BE2C (cell line): ENCODE measurements at regions not wholly inside any gene's neighbourhood (a gene's known extent, or its start where the extent isn't known, plus 50 kb on each side); places are given as distances from the start of the nearest gene placed in this dataset.

Experiments
- DNase-seq: peaks from one replicate; pipeline ENCODE4 v3.0.0-alpha.2; 2020
- H3K27me3 ChIP-seq: fragments of 250-450 bp; sonication (Bioruptor Pico); 2 replicates; pipeline ENCODE4 v1.5.1; 2020; ENCODE audit warnings: mild to moderate bottlenecking
- H3K36me3 ChIP-seq: fragments of 250-450 bp; sonication (Bioruptor Pico); 2 replicates; pipeline ENCODE4 v1.5.1; 2020; ENCODE audit warnings: mild to moderate bottlenecking
- H3K4me1 ChIP-seq: fragments of 250-450 bp; sonication (Bioruptor Pico); 2 replicates; pipeline ENCODE4 v1.5.1; 2020
- H3K4me3 ChIP-seq: 2 replicates; pipeline ENCODE4 v1.5.1; 2011; ENCODE audit warnings: low read depth, low read length
- H3K9me3 ChIP-seq: fragments of 250-450 bp; sonication (Bioruptor Pico); 2 replicates; pipeline ENCODE4 v1.5.1; 2020
- TF ChIP-seq, protein P1 (sequence below): IDR thresholded peaks from 2 replicates; pipeline ENCODE4 v1.5.1; 2012; ENCODE audit warnings: mild to moderate bottlenecking, low read depth, low read length

DNA sequence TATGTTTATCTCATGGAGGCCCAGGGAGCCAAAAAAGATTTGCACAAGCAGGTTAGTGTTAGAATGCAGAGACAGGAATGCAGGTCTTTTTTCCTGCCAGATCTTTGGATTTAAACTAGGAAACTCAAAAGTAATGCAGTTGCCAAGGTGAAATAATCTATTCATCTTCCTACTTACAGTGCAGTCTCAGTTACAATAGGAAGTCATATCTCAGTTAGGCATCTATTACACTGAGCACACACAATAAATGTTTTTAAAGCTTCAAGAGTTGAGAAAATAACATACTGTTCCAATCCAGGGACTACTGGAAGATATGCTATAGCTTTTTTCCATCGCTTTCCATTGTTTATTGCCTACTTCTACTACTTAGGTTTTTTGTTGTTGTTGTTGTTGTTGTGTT, 279.3 kb upstream of the E2F7 start:
- no peaks in the 10 kb centered on the region for H3K27me3 ChIP-seq
- no peak for DNase-seq
- no peaks in the 10 kb centered on the region for H3K36me3 ChIP-seq
- no peaks in the 10 kb centered on the region for H3K4me1 ChIP-seq
- TF ChIP-seq, protein P1, sequence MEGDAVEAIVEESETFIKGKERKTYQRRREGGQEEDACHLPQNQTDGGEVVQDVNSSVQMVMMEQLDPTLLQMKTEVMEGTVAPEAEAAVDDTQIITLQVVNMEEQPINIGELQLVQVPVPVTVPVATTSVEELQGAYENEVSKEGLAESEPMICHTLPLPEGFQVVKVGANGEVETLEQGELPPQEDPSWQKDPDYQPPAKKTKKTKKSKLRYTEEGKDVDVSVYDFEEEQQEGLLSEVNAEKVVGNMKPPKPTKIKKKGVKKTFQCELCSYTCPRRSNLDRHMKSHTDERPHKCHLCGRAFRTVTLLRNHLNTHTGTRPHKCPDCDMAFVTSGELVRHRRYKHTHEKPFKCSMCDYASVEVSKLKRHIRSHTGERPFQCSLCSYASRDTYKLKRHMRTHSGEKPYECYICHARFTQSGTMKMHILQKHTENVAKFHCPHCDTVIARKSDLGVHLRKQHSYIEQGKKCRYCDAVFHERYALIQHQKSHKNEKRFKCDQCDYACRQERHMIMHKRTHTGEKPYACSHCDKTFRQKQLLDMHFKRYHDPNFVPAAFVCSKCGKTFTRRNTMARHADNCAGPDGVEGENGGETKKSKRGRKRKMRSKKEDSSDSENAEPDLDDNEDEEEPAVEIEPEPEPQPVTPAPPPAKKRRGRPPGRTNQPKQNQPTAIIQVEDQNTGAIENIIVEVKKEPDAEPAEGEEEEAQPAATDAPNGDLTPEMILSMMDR, result no peak
- H3K4me3 ChIP-seq, result no peak overlapping the region
- H3K9me3 ChIP-seq, result no peaks in the 10 kb centered on the region

DNA sequence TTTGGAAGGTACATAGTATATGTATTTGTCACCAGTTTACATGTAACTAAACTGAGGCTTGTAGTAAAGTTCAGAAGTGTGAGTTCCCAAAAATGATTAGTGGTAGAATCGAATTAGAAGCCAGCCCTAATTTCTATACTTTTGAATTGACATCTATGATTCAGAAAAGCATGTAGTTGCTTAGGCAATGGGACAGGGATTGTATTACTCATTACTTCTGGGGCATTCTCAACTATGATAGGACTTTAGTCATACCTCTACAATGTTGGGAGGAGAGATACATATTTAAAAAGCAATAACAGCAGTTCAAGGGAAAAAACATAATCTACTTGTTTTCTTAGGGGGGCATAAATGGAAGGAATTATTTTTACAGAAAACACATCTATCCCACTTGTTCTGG, 277.9 kb upstream of the E2F7 start:
- Histone ChIP-seq H3K27me3 (no peaks in the 10 kb centered on the region), H3K9me3 (no peaks in the 10 kb centered on the region), H3K4me3 (no peak overlapping the region), H3K36me3 (no peaks in the 10 kb centered on the region), H3K4me1 (no peaks in the 10 kb centered on the region)
- DNase-seq, result no peak
- TF ChIP-seq, protein P1, result no peak

DNA sequence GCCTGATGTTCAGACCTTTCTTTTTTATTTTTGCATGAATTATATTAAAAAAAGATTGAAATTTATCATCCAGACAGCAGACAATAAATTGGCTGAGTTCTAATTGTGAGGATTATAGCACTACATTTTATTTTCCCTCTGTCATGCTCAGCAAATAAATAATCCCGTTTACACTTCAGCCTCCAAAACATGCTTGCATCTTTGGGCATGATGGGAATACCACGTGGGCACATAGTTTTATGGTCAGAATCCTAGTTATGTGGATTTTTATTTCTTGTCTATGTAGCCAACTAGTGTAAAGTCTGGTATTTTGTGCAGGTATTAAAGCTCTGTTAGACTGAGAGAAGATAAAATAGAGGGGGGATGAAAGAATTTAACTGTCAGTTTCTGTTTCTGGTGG, 276.9 kb upstream of the E2F7 start:
- H3K27me3 ChIP-seq, result no peaks in the 10 kb centered on the region
- TF ChIP-seq, protein P1, result no peak
- H3K4me3 ChIP-seq, result no peak overlapping the region
- H3K4me1 ChIP-seq, result no peaks in the 10 kb centered on the region
- DNase-seq, result no peak
- no peaks in the 10 kb centered on the region for H3K9me3 ChIP-seq
- H3K36me3 ChIP-seq, result no peaks in the 10 kb centered on the region

DNA sequence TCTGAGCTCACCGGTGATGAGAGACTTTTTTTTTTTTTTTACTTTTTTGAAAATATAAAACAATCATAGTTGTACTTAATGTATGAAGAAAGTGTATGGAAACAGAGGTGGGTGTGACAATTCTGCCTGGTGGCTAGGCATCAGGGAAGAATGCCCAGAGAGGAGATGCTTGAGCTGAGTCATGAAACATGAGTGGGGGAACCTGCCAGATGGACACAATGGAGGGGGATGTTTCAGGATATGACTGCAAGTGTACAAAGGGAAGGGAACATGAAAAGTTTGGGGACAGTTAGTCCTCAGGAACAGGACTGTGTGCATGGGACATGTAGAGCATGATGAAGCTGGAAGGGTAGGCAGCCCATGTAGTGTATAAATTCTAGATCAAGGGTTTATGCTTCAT, 274.2 kb upstream of the E2F7 start:
- H3K27me3 ChIP-seq, result no peaks in the 10 kb centered on the region
- H3K4me1 ChIP-seq, result no peaks in the 10 kb centered on the region
- no peak overlapping the region for H3K4me3 ChIP-seq
- no peak for DNase-seq
- TF ChIP-seq, protein P1, result no peak
- no peaks in the 10 kb centered on the region for H3K9me3 ChIP-seq
- no peaks in the 10 kb centered on the region for H3K36me3 ChIP-seq

DNA sequence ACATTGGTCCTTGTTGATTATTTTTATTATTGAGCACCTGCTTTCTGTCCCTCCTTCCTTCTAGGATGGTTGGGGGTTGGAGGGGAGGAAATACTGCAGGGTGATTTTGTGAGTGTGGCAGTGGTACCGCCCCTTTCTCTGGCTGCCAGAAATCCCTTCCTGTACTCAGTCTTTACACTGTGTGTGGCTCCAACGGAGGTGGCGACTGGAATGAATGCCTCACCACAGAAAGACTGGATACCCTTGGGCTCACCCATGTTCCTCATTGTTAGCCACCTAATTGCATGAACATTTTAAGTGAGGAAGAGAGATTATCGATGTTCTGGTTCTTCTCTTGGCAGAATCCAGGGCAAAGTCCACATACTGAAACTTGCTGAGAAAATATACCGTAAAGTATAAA, 272.0 kb upstream of the E2F7 start:
- Histone ChIP-seq H3K36me3 (no peaks in the 10 kb centered on the region), H3K4me1 (no peaks in the 10 kb centered on the region), H3K9me3 (no peaks in the 10 kb centered on the region), H3K4me3 (no peak overlapping the region), H3K27me3 (no peaks in the 10 kb centered on the region)
- DNase-seq, result no peak
- TF ChIP-seq, protein P1, result no peak

DNA sequence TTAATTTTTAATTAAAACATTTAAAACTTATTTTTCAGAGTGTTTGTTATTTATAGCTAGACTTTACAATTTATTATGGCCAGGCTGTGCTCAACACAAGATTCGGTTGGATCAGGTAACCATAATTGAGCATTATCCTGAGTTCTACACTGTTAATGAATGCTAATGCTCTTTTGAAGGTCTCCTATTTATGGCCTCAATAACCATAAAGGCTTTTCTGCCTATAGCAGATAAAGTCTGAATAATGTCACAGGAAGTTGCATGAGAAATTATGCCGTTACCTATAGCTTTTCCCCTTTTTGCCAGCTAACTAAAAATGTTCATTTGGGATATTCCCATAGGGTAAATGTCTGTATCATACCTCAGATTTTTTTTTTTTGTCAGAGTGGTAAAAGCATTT, 269.4 kb upstream of the E2F7 start:
- H3K9me3 ChIP-seq, result no peaks in the 10 kb centered on the region

More for the DNA sequence above, 269.4 kb upstream of the E2F7 start:
- no peak for DNase-seq
- TF ChIP-seq, protein P1, result no peak
- Histone ChIP-seq H3K27me3 (no peaks in the 10 kb centered on the region), H3K4me3 (no peak overlapping the region), H3K4me1 (no peaks in the 10 kb centered on the region), H3K36me3 (no peaks in the 10 kb centered on the region)
